ENCODE measurements at regions not wholly inside any gene's neighbourhood (a gene's known extent, or its start where the extent isn't known, plus 50 kb on each side); places are given as distances from the start of the nearest gene placed in this dataset.
"Not testable (repeated sequence)": the region's sequence is repeated elsewhere in the genome, so short reads cannot be mapped to it uniquely, and the experiment has no call there.

DNA sequence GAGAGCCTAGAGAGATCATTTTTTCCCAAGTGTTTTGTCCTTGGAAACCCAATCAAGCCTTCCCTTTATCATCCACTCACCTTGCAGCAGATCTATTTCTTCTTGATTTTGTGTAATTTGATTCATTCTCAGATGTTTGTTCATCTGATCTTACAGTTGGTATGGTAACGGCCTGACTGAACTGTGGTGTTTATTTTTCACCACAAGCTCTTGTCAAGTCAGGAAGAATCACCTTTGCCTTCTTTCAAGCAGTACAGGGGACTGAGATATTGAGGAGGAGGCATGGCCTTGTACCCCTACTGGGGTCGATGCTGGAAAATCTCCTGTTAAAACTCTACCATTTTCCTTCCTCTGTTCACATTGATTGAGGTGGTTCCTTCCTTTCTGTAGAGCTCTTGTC is 361.4 kb upstream of the CFAP20DC start:
- DNase-seq (ENCODE audit: low spot score), result peak; percentile 25

DNA sequence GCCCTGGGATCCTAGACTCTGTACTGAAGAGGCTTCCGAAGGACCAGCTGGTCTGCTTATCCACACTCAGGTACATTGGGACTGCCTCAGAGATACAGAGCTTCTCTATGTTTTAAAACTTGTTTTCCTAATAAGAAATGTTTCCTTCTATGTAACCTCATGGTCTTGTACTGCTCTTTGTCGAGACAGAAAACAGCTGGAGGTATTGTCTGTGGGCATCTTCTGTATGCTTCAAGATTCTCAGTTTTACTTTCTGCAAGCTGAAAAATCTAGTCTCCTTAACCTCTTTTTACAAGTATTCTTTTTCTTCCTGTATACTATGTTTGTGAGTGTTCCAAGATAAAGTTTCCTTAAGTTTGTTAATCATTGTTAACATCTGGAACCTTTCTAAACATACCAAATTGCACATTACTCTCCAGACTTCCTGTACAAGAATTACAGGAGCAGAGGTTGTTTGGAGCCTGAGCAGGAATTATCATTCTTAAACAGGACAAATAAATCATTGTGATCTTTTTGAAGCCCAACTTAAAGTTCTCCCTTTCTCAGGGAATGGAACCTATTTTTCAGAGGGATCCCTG is 358.3 kb upstream of the CFAP20DC start:
- peak; percentile 39 for DNase-seq (ENCODE audit: low spot score)

DNA sequence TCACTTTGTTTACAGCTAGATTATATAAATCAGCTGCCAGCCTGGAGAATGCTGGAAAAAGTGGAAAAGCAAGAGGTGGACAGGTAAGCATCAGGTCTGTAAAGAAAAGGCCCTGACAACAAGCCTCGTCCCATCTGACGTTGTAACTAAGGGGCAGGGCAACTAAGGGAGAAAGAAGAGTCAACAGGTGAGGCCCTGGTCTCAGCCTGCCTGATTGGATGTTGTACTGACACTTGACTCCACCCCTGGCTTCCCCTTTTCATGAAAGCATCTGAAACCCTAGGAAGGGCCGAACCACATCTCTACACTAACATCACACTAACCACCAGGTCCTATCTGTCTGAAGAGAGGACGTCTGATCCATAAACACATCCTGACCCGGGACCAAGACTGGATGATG is 357.6 kb upstream of the CFAP20DC start:
- no peak for DNase-seq (ENCODE audit: low spot score)

DNA sequence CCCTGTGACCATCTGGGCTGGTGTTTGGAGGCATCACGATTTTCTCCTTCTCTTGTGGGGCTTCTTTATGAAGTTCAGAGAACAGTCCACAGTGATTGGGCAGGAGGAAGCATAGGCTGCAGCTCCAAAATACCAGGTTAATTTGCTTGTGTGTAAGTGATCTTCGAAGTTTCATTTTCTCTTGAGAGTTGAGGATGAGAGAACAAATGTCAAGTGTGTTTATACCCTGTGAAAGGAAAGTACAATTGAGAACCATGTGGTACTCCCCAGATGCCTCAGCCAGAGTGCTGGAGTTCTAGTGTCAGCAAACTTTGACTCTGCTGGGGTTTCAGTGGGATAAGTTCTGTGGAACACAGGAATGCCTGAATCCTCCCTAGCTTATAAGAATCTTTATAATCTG is 357.1 kb upstream of the CFAP20DC start:
- DNase-seq (ENCODE audit: low spot score), result no peak

DNA sequence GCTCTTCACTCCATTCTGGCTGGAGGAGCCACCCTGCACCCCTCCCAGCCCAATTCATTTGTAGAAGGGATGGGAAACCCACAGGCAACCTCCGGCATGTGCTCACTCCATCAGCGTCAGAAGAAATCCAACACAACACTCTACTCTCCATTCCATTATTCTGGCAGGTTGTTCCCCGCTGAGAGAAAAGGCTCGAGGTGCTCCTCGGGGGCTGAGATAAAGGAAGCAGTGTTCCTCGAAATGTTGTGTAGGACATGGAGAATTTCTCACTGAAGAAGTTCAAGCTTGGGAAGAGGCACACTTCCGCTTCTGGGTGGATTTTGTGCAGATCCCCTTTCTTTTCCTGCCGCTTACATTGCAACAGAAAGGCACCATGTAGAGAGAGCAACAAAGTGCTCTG is 355.0 kb upstream of the CFAP20DC start:
- no peak for DNase-seq (ENCODE audit: low spot score)

DNA sequence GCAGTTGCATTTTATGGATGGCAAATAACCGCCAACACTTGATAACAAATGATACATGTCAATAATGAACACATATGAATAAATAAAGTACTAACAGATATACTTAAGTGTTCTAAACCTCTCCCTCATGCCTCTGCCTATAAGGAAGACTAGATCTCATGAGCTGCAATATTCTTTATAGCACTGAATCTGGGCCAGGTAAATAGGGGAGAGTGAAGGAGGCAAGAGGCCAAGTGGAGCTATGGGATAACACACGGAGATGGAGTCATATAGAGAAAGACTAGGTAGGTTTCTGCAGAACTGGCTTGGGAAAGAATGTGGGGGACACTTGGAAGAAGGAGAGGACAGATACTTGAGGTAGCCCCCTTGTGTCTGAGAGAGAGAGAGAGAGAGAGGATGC is 354.2 kb upstream of the CFAP20DC start:
- no peak for DNase-seq (ENCODE audit: low spot score)

DNA sequence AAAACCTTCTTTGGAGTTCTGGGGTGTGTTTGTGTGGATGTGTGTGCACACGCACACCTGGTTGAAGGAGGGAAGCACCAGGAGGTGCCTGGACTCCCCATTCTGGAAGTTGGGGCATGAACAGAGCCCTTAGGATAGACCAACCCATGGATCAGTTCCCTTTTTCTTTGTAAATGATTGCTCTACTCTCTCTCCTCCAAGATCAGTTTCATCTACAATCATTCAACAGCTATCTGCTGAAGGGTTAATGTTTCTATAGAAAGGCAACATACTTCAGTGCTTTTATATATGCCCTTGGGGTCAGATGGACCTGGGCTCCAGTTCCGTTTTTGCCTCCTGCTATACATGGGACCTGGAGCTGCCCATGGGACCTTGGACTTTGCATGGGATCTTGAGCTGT is 352.1 kb upstream of the CFAP20DC start:
- no peak for DNase-seq (ENCODE audit: low spot score)

DNA sequence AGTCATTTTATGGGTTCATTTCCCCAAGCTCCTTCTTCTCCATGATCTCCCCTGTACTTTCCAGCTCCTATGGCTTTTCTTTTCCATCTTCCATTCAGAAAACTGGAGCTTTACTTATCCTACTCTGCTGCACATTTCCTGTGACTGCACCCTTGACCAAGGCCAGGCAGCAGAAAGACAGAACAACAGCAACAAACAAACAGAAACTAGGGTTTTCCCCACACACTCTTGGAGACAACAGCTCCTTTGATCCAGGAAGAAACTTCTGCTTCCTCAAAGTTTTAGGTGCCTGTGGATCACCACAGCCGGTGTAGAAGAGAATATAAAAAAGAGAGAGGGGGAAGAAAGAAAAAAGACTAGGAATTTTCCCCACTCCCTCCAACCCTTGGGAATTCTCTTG is 342.3 kb upstream of the CFAP20DC start:
- peak; percentile 30 for DNase-seq (ENCODE audit: low spot score)

DNA sequence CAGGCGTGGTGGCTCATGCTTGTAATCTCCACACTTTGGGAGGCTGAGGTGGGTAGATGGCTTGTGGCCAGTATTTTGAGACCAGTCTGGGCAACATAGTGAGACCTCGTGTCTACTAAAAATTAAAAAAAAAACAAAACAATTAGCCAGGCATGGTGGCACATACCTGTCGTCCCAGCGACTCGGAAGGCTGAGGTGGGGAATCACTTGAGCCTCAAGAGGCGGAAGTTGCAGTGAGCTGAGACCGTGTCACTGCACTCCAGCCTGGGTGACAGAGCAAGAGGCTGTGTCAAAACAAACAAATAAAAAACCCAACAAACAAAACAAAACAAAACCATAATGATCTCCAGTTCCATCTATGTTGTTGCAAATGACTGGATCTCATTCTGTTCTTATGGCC is 341.3 kb upstream of the CFAP20DC start:
- no peak for DNase-seq (ENCODE audit: low spot score)

DNA sequence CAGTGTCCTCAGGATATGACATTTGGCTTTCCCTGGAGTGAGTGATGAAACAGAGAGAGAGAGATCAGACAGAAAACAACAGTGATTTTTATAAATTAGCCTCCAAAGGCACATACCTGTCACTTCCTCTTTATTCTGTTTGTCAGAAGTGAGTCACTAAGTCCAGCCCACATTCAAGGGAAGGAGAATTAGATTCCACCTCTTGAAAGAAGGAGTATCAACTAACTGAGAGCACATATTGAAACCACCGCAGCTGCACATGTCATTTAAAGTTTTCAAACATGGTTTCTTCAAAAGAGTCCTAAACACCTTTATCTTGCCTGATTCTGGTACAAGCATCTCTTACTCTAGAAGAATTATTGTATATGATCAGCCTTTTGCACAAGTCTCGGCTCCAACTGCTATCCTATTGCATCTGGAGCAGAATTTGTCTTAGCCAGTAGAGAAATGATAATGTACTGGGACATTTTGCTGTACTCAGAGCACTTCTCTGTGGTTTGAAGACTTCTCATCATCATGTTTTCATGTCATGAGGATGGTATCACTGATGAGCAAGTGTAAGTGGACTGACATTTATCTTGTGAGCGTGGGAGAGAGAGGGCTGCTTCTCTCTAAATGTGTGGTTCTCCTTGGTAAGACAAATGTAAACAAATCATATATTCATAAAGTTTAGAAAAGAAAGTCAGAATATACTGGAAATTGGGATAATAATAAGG is 338.9 kb upstream of the CFAP20DC start:
- peak; percentile 57 for DNase-seq (ENCODE audit: low spot score)

DNA sequence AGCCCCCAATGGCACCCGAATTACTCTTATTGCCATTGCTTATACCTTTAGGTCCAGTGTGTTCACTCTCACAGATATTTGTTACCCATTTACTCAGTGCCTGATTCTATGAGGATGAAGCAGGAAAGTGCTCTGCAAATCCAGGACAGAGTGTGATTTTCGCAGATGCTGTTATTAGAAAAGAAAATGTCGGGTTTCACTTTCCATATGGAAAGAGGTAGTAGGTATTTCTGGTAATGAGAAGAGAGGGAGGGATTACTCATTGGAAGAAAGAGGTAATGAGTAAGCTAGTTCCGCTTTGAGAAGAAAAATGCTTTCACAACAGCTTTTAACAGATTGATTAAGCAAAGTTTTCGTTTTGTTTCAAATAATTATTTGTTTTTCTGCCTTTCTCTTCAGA is 336.3 kb upstream of the CFAP20DC start:
- DNase-seq (ENCODE audit: low spot score), result peak; percentile 44

DNA sequence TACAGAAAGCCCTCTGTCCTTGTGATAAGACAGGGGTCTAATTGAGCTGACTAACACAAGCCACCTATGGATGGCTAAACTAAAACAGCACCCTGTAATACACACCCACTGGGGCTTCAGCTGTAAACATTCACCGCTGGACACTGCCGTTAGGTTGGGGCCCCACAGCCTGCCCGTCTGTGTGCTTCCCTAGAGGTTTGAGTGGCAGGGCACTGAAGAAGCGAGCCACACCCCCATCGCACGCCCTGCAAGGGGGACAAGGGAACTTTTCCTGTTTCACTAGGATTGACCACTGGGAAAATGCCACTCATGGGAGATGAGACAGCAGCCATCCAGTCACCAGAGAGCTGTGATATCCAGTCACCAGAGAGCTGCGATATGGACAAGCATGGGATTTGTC is 335.7 kb upstream of the CFAP20DC start:
- no peak for DNase-seq (ENCODE audit: low spot score)

DNA sequence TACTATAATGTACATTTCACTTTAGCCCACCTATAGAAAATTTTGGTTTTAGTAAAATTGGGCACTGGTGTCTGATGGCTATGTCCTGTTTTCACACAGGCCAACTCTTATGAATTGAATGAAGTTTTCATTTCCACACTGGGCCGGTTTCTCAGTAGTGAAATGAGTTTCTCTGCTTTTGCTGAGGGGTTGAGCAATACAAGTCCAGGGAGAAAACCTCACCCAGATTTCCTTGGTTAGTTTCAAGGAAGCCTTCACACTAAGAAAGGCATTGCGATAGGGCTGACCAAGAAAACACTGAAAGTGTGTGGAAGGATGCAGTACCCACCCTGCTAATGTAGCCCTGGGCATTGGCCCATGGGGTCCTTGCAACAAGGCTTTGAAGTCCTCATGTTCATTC is 331.5 kb upstream of the CFAP20DC start:
- no peak for DNase-seq (ENCODE audit: low spot score)

DNA sequence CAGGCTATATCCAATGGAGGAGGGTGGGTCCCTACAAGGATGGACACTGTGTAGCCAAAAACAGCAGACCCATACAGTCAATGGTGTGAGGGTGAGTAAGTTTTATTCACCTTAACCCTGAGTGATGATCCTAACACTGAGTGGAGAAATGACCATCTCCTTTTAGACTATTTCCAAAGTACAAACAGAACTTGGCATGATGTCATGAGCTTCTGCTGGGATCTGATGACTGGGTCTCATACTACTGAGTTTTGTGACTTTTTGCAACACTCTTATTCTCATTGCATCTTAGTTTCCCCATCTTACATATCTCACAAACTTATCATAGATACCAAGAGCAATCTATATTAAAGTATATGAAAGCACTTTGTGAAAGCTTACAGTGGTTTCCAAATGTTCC is 330.3 kb upstream of the CFAP20DC start:
- DNase-seq (ENCODE audit: low spot score), result no peak

DNA sequence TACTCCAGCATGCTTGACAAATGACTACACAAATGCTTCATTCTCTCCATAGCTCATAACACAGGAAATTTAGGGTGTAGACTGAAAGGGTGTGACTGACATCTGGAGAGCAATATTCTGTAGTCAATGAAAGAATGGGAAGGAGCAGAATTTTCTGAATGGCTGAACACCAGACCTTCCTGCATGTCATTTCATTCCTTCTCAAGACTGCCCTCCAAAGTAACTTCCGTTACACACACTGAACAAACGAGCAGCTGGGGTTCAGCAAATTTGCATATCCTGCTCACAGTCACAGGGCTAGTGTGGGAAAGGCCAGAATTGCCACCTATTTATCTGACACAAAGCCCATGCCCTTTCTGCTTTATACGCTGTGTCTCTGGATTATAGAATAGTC is 325.0 kb upstream of the CFAP20DC start:
- DNase-seq (ENCODE audit: low spot score), result peak; percentile 26

DNA sequence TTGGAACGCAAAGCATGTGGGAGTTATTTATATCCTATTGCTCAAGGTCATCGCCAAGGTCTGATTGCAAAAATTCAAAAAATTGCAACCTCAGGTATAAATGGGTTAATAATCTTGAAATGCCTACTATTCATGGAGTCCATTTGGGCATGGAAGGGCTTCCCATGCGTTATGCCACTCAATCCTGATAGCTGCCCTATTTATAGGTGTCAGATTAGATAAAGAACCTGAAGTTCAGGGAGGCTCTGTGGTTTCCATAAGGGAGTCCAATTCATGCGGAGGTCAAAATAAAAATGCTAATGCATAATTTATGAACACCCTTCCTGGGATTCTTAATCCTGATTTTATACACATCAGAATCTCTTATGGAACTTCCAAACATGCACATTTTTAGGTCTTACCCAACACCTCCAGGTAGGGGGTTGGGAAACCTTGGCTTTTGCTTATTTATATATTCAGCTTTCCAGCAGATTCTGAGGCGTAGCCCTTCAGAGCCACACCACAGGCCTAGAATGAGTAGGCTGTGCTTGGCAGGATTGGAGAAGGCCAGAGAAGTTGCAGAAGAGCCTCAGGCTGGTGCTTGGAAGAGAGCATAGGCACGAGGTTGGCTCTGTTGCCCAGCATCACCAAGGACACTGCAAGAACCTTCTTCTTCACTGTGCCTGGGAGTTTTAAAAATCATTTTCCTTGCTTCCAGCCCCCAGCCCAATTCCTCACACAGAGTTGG is 324.4 kb upstream of the CFAP20DC start:
- DNase-seq (ENCODE audit: low spot score), result no peak

DNA sequence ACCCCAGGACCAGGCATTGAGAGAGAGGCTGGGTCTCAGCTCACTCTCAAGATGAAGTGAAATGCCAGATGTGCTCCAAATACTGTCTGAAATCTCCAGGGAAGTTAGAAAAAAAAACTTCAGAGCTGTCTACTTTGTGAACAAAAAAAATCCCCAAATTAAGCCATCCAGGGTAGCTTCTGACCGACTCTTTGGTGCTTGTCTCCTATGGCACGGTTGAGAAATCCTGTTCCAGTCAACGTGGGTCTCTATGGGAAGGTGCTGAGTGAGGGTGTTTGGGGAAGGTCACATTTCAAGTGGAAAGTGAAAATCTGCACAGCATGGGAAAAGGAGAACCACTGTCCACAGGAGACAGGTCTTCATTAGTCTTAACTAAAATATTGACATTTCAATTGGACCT is 322.5 kb upstream of the CFAP20DC start:
- no peak for DNase-seq (ENCODE audit: low spot score)

DNA sequence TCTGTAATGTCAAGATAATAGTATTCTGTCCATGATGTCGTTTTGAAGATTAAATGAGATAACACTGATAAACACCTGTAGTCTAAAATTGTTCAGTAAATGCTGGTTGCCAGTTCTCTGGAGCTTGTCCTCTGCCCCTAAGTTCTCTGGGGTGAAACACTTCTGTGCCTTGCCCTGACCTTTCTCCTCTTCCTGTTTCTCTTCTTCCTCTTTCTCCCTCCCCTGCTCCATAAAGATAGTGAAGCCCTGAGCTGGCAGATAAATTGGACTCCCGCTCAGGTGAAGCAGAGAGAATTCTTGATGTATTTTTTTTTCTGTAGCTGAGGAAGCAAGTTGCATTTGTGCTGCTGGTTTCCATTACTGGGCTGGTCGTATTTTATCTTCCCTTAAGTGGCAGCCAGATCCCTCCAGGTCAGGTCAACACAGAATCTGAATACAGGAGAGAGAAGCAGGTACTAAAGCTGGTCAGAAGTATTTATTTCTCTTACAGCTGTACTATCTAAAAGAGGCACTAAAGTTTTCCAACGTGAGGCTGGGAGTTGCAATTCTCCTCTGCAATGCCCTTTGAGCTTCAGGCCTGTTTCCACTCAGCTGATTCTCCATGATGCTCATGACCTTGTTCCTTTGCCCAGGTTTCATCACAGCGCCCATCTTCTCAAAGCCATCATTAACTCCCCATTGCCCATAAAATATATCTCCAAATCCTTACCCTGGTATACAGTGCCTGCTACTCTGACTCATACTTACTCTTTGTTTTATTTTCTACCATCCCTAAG is 319.3 kb upstream of the CFAP20DC start:
- DNase-seq (ENCODE audit: low spot score), result no peak

DNA sequence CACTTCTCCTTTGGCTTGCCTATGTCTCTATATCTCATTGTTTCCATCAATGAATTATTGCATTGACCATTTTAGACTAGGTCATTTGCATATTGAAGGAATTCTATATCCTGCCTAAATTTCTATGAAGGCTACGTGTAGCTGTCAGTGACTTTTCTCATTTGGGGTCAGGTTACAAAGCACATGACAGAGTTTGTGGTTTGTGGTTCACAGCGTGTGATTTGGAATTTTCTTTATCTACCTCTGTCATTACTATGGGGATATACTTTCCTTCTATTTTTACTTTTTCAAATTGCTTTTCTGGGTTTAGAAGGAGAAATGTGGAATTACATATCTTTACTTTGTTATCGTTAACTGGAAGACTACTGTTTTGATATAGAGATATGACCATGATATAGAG is 317.3 kb upstream of the CFAP20DC start:
- DNase-seq (ENCODE audit: low spot score), result peak; percentile 43

DNA sequence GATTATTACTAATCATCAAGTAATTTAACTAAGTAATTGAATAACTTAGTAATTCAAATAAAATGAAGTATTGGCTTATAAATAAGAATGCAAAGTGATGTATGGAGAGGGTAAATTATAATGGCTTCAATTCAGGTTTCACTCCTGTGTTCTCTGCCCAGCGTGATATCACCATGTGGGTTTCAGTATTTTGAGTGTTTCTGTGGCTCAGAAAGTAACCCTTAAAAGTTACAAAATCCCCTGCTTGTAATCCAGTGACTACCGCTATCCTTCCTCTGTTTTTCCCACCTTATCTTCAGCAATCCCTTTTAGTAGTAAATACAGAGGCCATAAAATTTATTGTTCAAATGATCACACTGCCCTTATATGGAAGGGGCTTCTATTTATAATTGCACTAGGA is 316.4 kb upstream of the CFAP20DC start:
- no peak for DNase-seq (ENCODE audit: low spot score)

DNA sequence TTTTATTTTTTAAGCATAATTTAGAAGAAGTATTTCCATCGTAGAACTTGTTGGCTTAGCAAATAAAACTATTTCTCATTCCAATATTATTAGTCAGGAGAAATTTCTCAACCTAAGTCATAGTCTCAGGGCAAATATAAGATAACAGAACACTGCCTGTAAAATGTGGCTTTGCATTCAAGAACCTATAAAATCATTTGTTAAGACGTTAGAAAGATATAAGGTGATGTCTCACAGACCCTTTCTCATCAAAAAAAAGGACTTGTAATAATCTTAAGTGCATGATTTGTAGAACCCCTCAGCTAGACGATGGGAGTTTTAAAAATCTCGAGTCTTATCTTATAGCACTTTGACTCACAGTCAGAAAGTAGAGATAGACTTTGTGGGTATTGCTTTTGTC is 314.7 kb upstream of the CFAP20DC start:
- DNase-seq (ENCODE audit: low spot score), result no peak

DNA sequence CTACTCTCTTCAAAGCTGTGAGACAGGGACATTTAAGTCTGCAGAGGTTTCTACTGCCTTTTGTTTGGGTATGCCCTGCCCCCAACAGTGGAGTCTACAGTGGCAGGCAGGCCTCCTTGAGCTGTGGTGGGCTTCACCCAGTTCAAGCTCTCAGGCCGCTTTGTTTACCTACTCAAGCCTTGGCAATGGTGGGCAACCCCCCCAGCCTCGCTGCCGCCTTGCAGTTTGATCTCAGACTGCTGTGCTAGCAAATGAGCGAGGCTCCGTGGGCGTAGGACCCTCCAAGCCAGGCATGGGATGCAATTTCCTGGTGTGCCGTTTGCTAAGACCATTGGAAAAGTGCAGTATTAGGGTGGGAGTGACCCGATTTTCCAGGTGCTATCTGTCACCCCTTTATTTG is 310.5 kb upstream of the CFAP20DC start:
- DNase-seq (ENCODE audit: low spot score), result not testable (repeated sequence)

DNA sequence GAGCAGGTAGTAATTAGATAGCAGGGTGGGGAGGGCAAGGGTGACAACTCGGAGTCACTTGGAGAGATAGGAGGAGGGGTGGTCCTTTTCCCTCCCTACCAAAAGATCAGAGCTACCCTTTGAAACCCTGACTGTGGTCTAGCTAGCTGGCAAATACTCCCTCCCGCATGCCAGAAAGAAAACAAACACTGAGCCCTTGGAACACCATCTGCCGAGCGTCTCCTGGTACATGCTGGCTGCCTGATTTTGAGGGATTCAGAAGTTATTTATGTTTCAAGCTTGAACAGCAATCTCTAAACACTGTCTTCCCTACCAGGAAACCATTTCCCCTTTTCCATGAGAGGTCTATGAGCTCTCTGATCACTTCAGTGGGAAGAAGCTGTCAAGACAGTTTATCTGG is 291.6 kb upstream of the CFAP20DC start:
- DNase-seq (ENCODE audit: low spot score), result no peak

Data from kidney tubule cell (primary cell).